Tibial nerve (tissue), 3 donors: ENCODE measurements at regions not wholly inside any gene's neighbourhood (a gene's known extent, or its start where the extent isn't known, plus 50 kb on each side); places are given as distances from the start of the nearest gene placed in this dataset.

ENCODE experiments used
- POLR2A ChIP-seq, 2 donors: fragments of 450-650 bp; IDR thresholded peaks; one replicate each; pipeline ENCODE4 v1.6.1; 2017; ENCODE audit warnings: antibody characterized with exemption in 2 of 2, mild to moderate bottlenecking in 2 of 2, moderate library complexity in 2 of 2
- TF ChIP-seq, protein P1 (sequence below), 5 experiments: fragments of 200-600 bp in 3 of 5; fragments of 450-650 bp in 2 of 5; sonication (generic) in 3 of 5; IDR thresholded peaks; one replicate each; pipeline ENCODE4 v1.5.1; 2016 to 2019; ENCODE audit warnings: antibody characterized with exemption in 5 of 5, mild to moderate bottlenecking in 3 of 5, moderate library complexity in 2 of 5

DNA sequence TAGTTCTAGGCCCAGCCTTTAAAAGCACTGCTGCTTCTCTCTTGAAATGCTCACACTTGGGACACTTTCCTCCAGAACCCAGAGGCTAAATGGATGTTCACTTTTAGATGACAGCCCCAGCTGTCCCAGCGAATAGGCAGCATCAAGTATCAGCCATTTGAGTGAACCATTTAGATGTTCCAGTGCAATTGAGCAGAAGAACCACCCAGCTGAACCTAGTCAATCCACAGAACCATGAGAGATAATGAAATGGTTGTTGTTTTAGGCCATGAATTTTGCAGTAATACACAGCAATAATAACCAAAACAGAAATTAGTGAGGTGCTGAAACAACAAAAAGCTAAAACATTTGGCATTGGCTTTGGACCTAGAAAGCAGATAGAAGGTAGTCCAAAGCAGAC, 273.9 kb downstream of the ETV1 start:
- TF ChIP-seq, protein P1, sequence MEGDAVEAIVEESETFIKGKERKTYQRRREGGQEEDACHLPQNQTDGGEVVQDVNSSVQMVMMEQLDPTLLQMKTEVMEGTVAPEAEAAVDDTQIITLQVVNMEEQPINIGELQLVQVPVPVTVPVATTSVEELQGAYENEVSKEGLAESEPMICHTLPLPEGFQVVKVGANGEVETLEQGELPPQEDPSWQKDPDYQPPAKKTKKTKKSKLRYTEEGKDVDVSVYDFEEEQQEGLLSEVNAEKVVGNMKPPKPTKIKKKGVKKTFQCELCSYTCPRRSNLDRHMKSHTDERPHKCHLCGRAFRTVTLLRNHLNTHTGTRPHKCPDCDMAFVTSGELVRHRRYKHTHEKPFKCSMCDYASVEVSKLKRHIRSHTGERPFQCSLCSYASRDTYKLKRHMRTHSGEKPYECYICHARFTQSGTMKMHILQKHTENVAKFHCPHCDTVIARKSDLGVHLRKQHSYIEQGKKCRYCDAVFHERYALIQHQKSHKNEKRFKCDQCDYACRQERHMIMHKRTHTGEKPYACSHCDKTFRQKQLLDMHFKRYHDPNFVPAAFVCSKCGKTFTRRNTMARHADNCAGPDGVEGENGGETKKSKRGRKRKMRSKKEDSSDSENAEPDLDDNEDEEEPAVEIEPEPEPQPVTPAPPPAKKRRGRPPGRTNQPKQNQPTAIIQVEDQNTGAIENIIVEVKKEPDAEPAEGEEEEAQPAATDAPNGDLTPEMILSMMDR (IDR thresholded peaks at IDR 0.05) = no peak
- no peak for TF ChIP-seq POLR2A (IDR thresholded peaks at IDR 0.05)
